ENCODE measurements at regions not wholly inside any gene's neighbourhood (a gene's known extent, or its start where the extent isn't known, plus 50 kb on each side); places are given as distances from the start of the nearest gene placed in this dataset.

DNA sequence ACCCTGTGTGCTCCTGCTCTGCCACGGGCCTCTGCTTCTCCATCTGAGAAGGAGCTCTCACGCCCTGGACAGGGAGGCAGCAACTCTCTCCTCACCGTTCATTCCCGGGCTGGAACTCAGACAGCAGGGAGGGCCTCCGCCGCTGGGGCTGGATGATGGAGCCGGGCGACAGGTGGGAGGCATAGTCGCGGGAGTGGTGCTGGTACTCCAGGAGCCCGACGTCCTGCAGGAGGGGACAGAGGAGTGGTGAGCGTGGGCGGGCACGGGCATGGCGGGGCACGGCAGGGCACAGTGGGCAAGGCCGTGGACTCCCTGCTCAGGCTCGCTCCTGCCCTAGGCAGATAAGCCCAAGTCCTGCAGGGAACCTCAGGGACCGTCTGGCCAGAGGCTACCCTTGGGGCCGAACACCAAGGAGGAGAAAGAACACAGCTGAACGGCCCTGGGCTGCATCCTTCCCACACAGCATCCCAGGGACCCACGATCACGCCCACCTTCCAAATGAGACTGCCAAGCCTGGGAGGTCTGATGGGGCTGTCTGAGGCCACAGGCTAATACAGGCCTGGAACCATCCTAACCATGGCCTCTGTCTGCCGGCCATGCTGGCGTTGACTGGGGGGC, 81.0 kb downstream of the NCOR2 start:
- Histone ChIP-seq H3K27me3 (no peaks in the 10 kb centered on the region), H3K9me3 (no peaks in the 10 kb centered on the region), H3K36me3 (peaks cover 54% of the 10 kb centered on the region), H3K4me1 (peaks cover 18% of the 10 kb centered on the region), H3K27ac (no peak overlapping the region), H3K4me3 (no peak overlapping the region)
- peak in 1 of 2 donors; percentile 62 for DNase-seq (ENCODE audit: low spot score in 2 of 2)
- no peak for TF ChIP-seq POLR2AphosphoS5 (IDR thresholded peaks at IDR 0.05)
- no peak for TF ChIP-seq EP300 (IDR thresholded peaks at IDR 0.05)
- TF ChIP-seq POLR2A (IDR thresholded peaks at IDR 0.05) = no peak
- TF ChIP-seq, protein P1, sequence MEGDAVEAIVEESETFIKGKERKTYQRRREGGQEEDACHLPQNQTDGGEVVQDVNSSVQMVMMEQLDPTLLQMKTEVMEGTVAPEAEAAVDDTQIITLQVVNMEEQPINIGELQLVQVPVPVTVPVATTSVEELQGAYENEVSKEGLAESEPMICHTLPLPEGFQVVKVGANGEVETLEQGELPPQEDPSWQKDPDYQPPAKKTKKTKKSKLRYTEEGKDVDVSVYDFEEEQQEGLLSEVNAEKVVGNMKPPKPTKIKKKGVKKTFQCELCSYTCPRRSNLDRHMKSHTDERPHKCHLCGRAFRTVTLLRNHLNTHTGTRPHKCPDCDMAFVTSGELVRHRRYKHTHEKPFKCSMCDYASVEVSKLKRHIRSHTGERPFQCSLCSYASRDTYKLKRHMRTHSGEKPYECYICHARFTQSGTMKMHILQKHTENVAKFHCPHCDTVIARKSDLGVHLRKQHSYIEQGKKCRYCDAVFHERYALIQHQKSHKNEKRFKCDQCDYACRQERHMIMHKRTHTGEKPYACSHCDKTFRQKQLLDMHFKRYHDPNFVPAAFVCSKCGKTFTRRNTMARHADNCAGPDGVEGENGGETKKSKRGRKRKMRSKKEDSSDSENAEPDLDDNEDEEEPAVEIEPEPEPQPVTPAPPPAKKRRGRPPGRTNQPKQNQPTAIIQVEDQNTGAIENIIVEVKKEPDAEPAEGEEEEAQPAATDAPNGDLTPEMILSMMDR (IDR thresholded peaks at IDR 0.05) = no peak
- WGBS = 80% methylated on average over 20 of the region's 26 CpGs

DNA sequence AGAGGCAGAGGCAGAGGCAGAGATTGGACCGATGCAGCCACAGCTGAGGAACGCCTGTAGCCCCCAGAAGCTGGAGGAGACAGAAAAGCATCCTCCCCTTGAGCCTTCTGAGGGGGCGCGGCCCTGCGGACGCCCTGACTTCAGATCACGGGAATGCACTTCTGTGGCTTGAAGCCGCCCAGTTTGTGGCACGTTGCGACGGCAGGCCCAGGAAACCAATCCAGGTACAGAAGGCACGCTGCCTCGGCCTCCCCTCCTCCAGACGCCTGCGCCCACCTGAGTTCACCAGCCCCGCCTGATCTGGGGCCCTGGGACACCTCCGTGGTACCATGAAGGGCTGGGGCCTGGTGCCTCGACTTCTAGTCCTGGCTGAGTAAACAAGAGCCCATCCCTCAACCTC, 82.0 kb downstream of the NCOR2 start:
- Histone ChIP-seq H3K27ac (no peak overlapping the region), H3K27me3 (no peaks in the 10 kb centered on the region), H3K9me3 (no peaks in the 10 kb centered on the region), H3K4me3 (no peak overlapping the region), H3K4me1 (peaks cover 20% of the 10 kb centered on the region), H3K36me3 (peaks cover 56% of the 10 kb centered on the region)
- no peak for TF ChIP-seq EP300 (IDR thresholded peaks at IDR 0.05)
- TF ChIP-seq, protein P1 (IDR thresholded peaks at IDR 0.05) = no peak
- no peak for TF ChIP-seq POLR2A (IDR thresholded peaks at IDR 0.05)
- TF ChIP-seq POLR2AphosphoS5 (IDR thresholded peaks at IDR 0.05) = no peak
- no peak for DNase-seq (ENCODE audit: low spot score in 2 of 2)
- 95% methylated on average over 11 of the region's 18 CpGs for whole genome bisulfite sequencing

DNA sequence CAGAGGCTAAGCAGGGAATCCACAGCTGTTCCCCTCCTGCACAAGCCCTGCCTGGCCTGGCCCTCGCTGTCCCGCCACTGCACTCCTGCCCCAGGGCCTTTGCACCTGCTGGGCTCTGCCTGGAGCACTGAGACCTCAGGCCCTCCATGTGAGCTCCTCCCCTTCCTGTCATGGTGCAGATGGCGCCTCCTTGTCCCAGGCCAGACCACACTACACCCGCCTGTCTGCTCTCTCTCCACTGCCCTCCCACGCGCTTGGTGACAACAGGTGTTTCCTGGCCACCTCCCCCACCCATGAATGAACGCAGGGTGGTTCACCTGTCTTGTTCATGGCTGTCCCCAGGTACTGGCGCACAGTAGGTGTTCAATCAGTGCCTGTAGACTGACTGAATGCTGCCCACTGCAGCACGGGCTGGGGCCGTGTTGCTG, 82.9 kb downstream of the NCOR2 start:
- H3K27me3 ChIP-seq = no peaks in the 10 kb centered on the region
- H3K36me3 ChIP-seq = peaks cover 51% of the 10 kb centered on the region
- TF ChIP-seq, protein P1 (IDR thresholded peaks at IDR 0.05) = no peak
- TF ChIP-seq POLR2A (IDR thresholded peaks at IDR 0.05) = no peak
- TF ChIP-seq POLR2AphosphoS5 (IDR thresholded peaks at IDR 0.05) = no peak
- TF ChIP-seq EP300 (IDR thresholded peaks at IDR 0.05) = no peak
- no peak overlapping the region for H3K27ac ChIP-seq
- H3K4me3 ChIP-seq = no peak overlapping the region
- no peaks in the 10 kb centered on the region for H3K9me3 ChIP-seq
- WGBS = 93% methylated on average over 5 of the region's 10 CpGs
- peaks cover 28% of the 10 kb centered on the region for H3K4me1 ChIP-seq
- DNase-seq (ENCODE audit: low spot score in 2 of 2) = no peak

DNA sequence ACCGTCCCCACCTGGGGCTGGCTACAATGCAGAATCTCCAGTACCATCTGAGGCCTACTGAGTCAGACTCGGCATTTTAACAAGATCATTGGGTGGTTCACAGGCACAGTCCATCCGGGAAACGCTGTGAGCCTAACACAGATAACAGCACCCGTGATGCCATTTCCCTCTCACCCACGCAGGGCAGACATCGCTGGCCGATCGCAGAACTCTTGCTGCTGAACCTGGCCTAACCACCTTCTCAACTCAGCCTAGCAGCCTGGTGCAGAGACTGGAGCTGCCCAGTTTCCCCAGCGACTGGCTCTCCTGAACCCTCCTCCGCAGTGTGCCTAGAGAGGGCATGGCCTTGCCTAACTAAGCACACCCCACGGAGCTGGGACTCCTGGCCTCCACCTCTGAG, 83.3 kb downstream of the NCOR2 start:
- Histone ChIP-seq H3K36me3 (peaks cover 51% of the 10 kb centered on the region), H3K27ac (no peak overlapping the region), H3K9me3 (no peaks in the 10 kb centered on the region), H3K27me3 (no peaks in the 10 kb centered on the region), H3K4me1 (peaks cover 29% of the 10 kb centered on the region), H3K4me3 (no peak overlapping the region)
- DNase-seq (ENCODE audit: low spot score in 2 of 2) = no peak
- WGBS = 82% methylated on average over 6 of the region's 12 CpGs
- TF ChIP-seq POLR2A (IDR thresholded peaks at IDR 0.05) = no peak
- no peak for TF ChIP-seq EP300 (IDR thresholded peaks at IDR 0.05)
- TF ChIP-seq, protein P1 (IDR thresholded peaks at IDR 0.05) = no peak
- no peak for TF ChIP-seq POLR2AphosphoS5 (IDR thresholded peaks at IDR 0.05)

- no peak overlapping the region for H3K27ac ChIP-seq
- peak in 1 of 2 donors; percentile 69 for DNase-seq (ENCODE audit: low spot score in 2 of 2)
- 81% methylated on average over 18 of the region's 27 CpGs for WGBS
Observed at GRCh38 chr12:124482901-124483799, 84.3 kb downstream of the NCOR2 start.

More at GRCh38 chr12:124482901-124483799, 84.3 kb downstream of the NCOR2 start:
- Histone ChIP-seq H3K4me3 (no peak overlapping the region), H3K36me3 (peaks cover 58% of the 10 kb centered on the region), H3K9me3 (no peaks in the 10 kb centered on the region), H3K4me1 (peaks cover 26% of the 10 kb centered on the region), H3K27me3 (no peaks in the 10 kb centered on the region)
- TF ChIP-seq, protein P1 (IDR thresholded peaks at IDR 0.05) = no peak
- TF ChIP-seq EP300 (IDR thresholded peaks at IDR 0.05) = no peak
- no peak for TF ChIP-seq POLR2AphosphoS5 (IDR thresholded peaks at IDR 0.05)
- TF ChIP-seq POLR2A (IDR thresholded peaks at IDR 0.05) = no peak
